Gastroesophageal sphincter (tissue), 2 donors: ENCODE measurements at regions not wholly inside any gene's neighbourhood (a gene's known extent, or its start where the extent isn't known, plus 50 kb on each side); places are given as distances from the start of the nearest gene placed in this dataset.

Experiments used
- POLR2A ChIP-seq, 2 donors: fragments of 450-650 bp; IDR thresholded peaks; one replicate each; pipeline ENCODE4 v1.6.1; 2017; ENCODE audit warnings: antibody characterized with exemption in 2 of 2, mild to moderate bottlenecking in 2 of 2, moderate library complexity in 1 of 2
- POLR2AphosphoS5 ChIP-seq: sonication (generic); formaldehyde crosslinking; IDR thresholded peaks from one replicate; pipeline ENCODE4 v1.6.1; 2017; ENCODE audit warnings: antibody characterized with exemption

DNA sequence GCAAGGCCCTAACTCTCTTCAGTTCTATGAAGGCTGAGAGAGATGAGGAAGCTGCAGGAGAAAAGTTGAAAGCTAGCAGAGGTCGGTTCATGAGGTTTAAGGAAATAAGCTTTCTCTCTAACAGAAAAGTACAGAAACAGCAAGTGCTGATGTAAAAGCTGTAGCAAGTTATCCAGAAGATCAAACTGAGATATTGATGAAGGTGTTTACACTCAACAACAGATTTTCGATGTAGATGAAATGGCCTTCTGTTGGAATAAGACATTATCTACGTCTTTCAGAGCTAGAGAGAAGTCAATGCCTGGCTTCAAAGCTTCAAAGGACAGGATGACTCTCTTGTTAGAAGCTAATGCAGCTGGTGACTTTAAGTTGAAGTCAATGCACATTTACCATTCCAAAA is 87.4 kb downstream of the PDCL3 start:
- TF ChIP-seq POLR2AphosphoS5: no peak
- TF ChIP-seq POLR2A (IDR thresholded peaks at IDR 0.05): no peak
